ENCODE measurements at regions not wholly inside any gene's neighbourhood (a gene's known extent, or its start where the extent isn't known, plus 50 kb on each side); places are given as distances from the start of the nearest gene placed in this dataset.

GRCh38 chr7:152967958-152968357 is 208.4 kb downstream of the ACTR3B start:
- DNase-seq (ENCODE audit: low spot score) = no peak
- no peak overlapping the region for H2AFZ ChIP-seq (ENCODE audit: low read length)
- intact Hi-C loops (cut with micrococcal nuclease; ENCODE audit: unreplicated experiment) (no loop called here), in situ Hi-C loops (cut with HindIII; ENCODE audit: extremely low pct_ligation_motif_present, low pct_unique_long_range_greater_than_20kb) (no loop called here)
- H3K9me3 ChIP-seq (ENCODE audit: low read length) = no peaks in the 10 kb centered on the region
- ChIA-PET CTCF (ENCODE audit: low intra/inter-chr PET ratio, low total read pairs) (no interaction called here), POLR2A (no interaction called here)
- no peak overlapping the region for H3K9ac ChIP-seq (ENCODE audit: insufficient read depth, low read depth, low read length)
- FAIRE-seq = no peak
- H3K4me3 ChIP-seq (replicated peaks in 1 of 3; ENCODE audit: insufficient read depth in 1 of 3, low read depth in 2 of 3, low read length in 3 of 3) = no peak overlapping the region
- ATAC-seq = no peak
- no peak overlapping the region for H3K4me2 ChIP-seq (ENCODE audit: low read depth, low read length)
- no peaks in the 10 kb centered on the region for H3K27me3 ChIP-seq (ENCODE audit: control insufficient read depth in 1 of 2, insufficient read depth in 2 of 2, low read length in 2 of 2)
- 0% methylated on average over 1 of the region's 1 CpG for WGBS (ENCODE audit: low lambda C conversion rate)
- BruUV-seq (replicated peaks) = no TSS peak
- H3K27ac ChIP-seq (ENCODE audit: extremely low read length, insufficient read depth, low read length) = no peak overlapping the region
- H3K4me1 ChIP-seq (ENCODE audit: insufficient read depth, low read length) = no peaks in the 10 kb centered on the region
- H3K79me2 ChIP-seq (ENCODE audit: insufficient read depth, low read length) = no peaks in the 10 kb centered on the region
- H3K36me3 ChIP-seq (replicated peaks in 1 of 2; ENCODE audit: control insufficient read depth in 1 of 2, insufficient read depth in 2 of 2, low read length in 2 of 2) = no peaks in the 10 kb centered on the region
- no peaks in the 10 kb centered on the region for H4K20me1 ChIP-seq (ENCODE audit: insufficient read depth, low read length)
- TF ChIP-seq NCOR1 (IDR thresholded peaks at IDR 0.05; ENCODE audit: borderline replicate concordance, low read length) = no peak
- no peak for TF ChIP-seq RERE (CRISPR knock-in tag; IDR thresholded peaks at IDR 0.05; ENCODE audit: low read depth)
- no peak for TF ChIP-seq ZNF512B (CRISPR knock-in tag; IDR thresholded peaks at IDR 0.05; ENCODE audit: borderline replicate concordance)
- TF ChIP-seq AFF4 (CRISPR knock-in tag; IDR thresholded peaks at IDR 0.05) = no peak
- TF ChIP-seq ZNF598 (CRISPR knock-in tag; IDR thresholded peaks at IDR 0.05; ENCODE audit: borderline replicate concordance) = no peak
- no peak for TF ChIP-seq ZNF317 (CRISPR knock-in tag; IDR thresholded peaks at IDR 0.05)
- no peak for TF ChIP-seq ZNF34 (CRISPR knock-in tag; IDR thresholded peaks at IDR 0.05; ENCODE audit: borderline replicate concordance)
- no peak for TF ChIP-seq ZNF607 (CRISPR knock-in tag; IDR thresholded peaks at IDR 0.05; ENCODE audit: borderline replicate concordance)
- no peak for TF ChIP-seq ZBTB8A (CRISPR knock-in tag; IDR thresholded peaks at IDR 0.05; ENCODE audit: borderline replicate concordance, low read depth)
- no peak for TF ChIP-seq HOXA7 (CRISPR knock-in tag; IDR thresholded peaks at IDR 0.05)
- no peak for TF ChIP-seq SUZ12 (IDR thresholded peaks at IDR 0.05; ENCODE audit: low read depth, low read length)
- TF ChIP-seq MIER2 (CRISPR knock-in tag; IDR thresholded peaks at IDR 0.05) = no peak
- no peak for TF ChIP-seq ZNF264 (CRISPR knock-in tag; IDR thresholded peaks at IDR 0.05)
